ENCODE measurements at regions not wholly inside any gene's neighbourhood (a gene's known extent, or its start where the extent isn't known, plus 50 kb on each side); places are given as distances from the start of the nearest gene placed in this dataset.

DNA sequence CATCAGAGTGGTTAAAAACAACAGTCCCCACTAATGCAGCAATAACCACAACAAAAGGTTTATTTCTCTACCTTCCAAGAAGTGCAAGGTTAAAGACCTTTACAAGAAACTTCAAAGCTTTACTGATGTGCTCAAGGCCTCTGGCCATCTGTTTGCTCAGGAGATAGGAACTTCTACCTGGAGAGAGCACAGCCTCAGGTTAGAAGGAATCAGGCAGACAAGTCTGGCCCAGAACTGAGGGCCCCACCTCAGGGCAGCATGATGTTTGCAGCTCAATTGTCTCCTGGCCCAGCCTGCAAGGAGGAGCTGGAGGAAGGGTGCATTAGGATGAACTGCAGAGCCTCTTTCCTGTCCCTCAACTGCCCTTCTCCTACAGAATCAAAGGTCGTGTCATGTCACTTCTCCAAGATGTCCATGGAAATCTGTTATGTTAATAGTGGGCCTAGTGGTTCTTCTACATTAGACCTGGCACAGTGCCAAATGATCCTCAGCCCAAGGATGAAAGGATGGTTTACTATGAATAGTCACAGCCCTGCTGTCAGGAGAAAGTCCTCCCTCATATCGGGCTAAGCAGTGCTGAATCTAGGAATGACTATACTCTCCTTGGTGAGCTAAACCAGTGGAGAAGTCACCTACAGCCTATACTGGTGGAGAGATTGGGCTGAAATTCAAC is 98.9 kb upstream of the NTRK2 start:
- DNase-seq (ENCODE audit: low read depth, low spot score) (no peak), ATAC-seq (no peak)
- BruUV-seq (replicated peaks) = no TSS peak
- Histone ChIP-seq H3K4me2 (ENCODE audit: low read length) (no peak overlapping the region), H3K4me1 (ENCODE audit: control insufficient read depth in 1 of 2, insufficient read depth in 2 of 2, low read length in 2 of 2) (no peaks in the 10 kb centered on the region), H3K79me2 (ENCODE audit: insufficient read depth, low read length) (no peaks in the 10 kb centered on the region), H3K27me3 (ENCODE audit: insufficient read depth, low read length) (no peaks in the 10 kb centered on the region), H3K9ac (ENCODE audit: low read length) (no peak overlapping the region), H3K9me2 (ENCODE audit: insufficient read depth) (no peaks in the 10 kb centered on the region), H2AFZ (ENCODE audit: low read depth, low read length, poor library complexity, severe bottlenecking) (no peak overlapping the region), H3K36me3 (ENCODE audit: control insufficient read depth in 1 of 2, insufficient read depth in 2 of 2, low read length in 2 of 2) (no peaks in the 10 kb centered on the region), H3K9me3 (ENCODE audit: control insufficient read depth in 1 of 2, insufficient read depth in 1 of 2, low read depth in 1 of 2, low read length in 2 of 2) (no peaks in the 10 kb centered on the region), H3K27ac (ENCODE audit: low read depth, low read length) (no peak overlapping the region), H3K4me3 (replicated peaks in 1 of 2; ENCODE audit: low read depth in 1 of 2, low read length in 2 of 2) (no peak overlapping the region), H4K20me1 (ENCODE audit: insufficient read depth) (no peaks in the 10 kb centered on the region)
- no peak for TF ChIP-seq FOSL1 (IDR thresholded peaks at IDR 0.05; ENCODE audit: low read depth)
- TF ChIP-seq, protein P1, sequence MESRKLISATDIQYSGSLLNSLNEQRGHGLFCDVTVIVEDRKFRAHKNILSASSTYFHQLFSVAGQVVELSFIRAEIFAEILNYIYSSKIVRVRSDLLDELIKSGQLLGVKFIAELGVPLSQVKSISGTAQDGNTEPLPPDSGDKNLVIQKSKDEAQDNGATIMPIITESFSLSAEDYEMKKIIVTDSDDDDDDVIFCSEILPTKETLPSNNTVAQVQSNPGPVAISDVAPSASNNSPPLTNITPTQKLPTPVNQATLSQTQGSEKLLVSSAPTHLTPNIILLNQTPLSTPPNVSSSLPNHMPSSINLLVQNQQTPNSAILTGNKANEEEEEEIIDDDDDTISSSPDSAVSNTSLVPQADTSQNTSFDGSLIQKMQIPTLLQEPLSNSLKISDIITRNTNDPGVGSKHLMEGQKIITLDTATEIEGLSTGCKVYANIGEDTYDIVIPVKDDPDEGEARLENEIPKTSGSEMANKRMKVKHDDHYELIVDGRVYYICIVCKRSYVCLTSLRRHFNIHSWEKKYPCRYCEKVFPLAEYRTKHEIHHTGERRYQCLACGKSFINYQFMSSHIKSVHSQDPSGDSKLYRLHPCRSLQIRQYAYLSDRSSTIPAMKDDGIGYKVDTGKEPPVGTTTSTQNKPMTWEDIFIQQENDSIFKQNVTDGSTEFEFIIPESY (IDR thresholded peaks at IDR 0.05; ENCODE audit: extremely low read depth, insufficient replicate concordance, low read length) = no peak
- TF ChIP-seq CBX3 (IDR thresholded peaks at IDR 0.05; ENCODE audit: low read depth) = no peak
- no peak for TF ChIP-seq EGR1 (IDR thresholded peaks at IDR 0.05; ENCODE audit: low read depth)
- TF ChIP-seq POLR2AphosphoS5 (IDR thresholded peaks at IDR 0.05; ENCODE audit: low read depth, low read length) = no peak
- no peak for TF ChIP-seq SRF (IDR thresholded peaks at IDR 0.05; ENCODE audit: low read depth)
- no peak for TF ChIP-seq CTCF (IDR thresholded peaks at IDR 0.05 in 2 of 3, conservative IDR thresholded peaks at IDR 0.05 in 1 of 3; ENCODE audit: borderline replicate concordance in 1 of 3, insufficient read depth in 1 of 3, low read depth in 2 of 3, low read length in 2 of 3)
- TF ChIP-seq, protein P2, sequence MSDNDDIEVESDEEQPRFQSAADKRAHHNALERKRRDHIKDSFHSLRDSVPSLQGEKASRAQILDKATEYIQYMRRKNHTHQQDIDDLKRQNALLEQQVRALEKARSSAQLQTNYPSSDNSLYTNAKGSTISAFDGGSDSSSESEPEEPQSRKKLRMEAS (IDR thresholded peaks at IDR 0.05) = no peak
- no peak for TF ChIP-seq SP1 (IDR thresholded peaks at IDR 0.05; ENCODE audit: low read depth)
- TF ChIP-seq ELF1 (IDR thresholded peaks at IDR 0.05; ENCODE audit: borderline replicate concordance, low read depth) = no peak
- no peak for TF ChIP-seq RAD21 (IDR thresholded peaks at IDR 0.05; ENCODE audit: low read depth)
- TF ChIP-seq EZH2phosphoT487 (IDR thresholded peaks at IDR 0.05; ENCODE audit: borderline replicate concordance) = no peak
- TF ChIP-seq, protein P3, sequence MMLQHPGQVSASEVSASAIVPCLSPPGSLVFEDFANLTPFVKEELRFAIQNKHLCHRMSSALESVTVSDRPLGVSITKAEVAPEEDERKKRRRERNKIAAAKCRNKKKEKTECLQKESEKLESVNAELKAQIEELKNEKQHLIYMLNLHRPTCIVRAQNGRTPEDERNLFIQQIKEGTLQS (IDR thresholded peaks at IDR 0.05) = no peak
- TF ChIP-seq TCF7L2 (IDR thresholded peaks at IDR 0.05; ENCODE audit: borderline replicate concordance, extremely low read depth, insufficient read depth, insufficient read length) = no peak
- no peak for TF ChIP-seq JUND (IDR thresholded peaks at IDR 0.05)
- no peak for TF ChIP-seq SIN3A (IDR thresholded peaks at IDR 0.05; ENCODE audit: low read depth)
- TF ChIP-seq EZH2 (IDR thresholded peaks at IDR 0.05) = no peak
- no peak for TF ChIP-seq CEBPB (IDR thresholded peaks at IDR 0.05; ENCODE audit: low read depth)
- no peak for TF ChIP-seq ZFX (IDR thresholded peaks at IDR 0.05)
- intact Hi-C loops (cut with micrococcal nuclease) = no loop called here
- ChIA-PET CTCF (no interaction called here), RAD21 (ENCODE audit: low non-redundant PET in 1 of 2, low total read pairs in 2 of 2, uncharacterized antibody in 2 of 2, unreplicated experiment in 2 of 2) (no interaction called here), POLR2A (no interaction called here)

Data from HCT116 (cell line).